HAP-1 (cell line): ENCODE measurements at regions not wholly inside any gene's neighbourhood (a gene's known extent, or its start where the extent isn't known, plus 50 kb on each side); places are given as distances from the start of the nearest gene placed in this dataset.

Experiments used
- DNase-seq, 2 experiments: peaks; one replicate each; pipeline ENCODE4 v3.0.0-alpha.2; 2016 to 2020; ENCODE audit warnings: low spot score in 2 of 2
- H3K27me3 ChIP-seq: fragments of 250-450 bp; sonication (Bioruptor Pico); 2 replicates; pipeline ENCODE4 v1.5.1; 2020; ENCODE audit warnings: low read depth, mild to moderate bottlenecking, moderate library complexity
- H3K36me3 ChIP-seq: fragments of 250-450 bp; sonication (Bioruptor Pico); replicated peaks from 2 replicates; pipeline ENCODE4 v1.5.1; 2020; ENCODE audit warnings: mild to moderate bottlenecking
- H3K4me1 ChIP-seq: fragments of 250-450 bp; sonication (Bioruptor Pico); 2 replicates; pipeline ENCODE4 v1.5.1; 2020; ENCODE audit warnings: mild to moderate bottlenecking
- H3K4me3 ChIP-seq: fragments of 250-450 bp; sonication (Bioruptor Pico); 2 replicates; pipeline ENCODE4 v1.5.1; 2020; ENCODE audit warnings: mild to moderate bottlenecking, moderate library complexity
- H3K9me3 ChIP-seq: fragments of 250-450 bp; sonication (Bioruptor Pico); 2 replicates; pipeline ENCODE4 v1.5.1; 2020; ENCODE audit warnings: mild to moderate bottlenecking, moderate library complexity
- in situ Hi-C: fragments of 300-500 bp; cut with MboI; formaldehyde crosslinking; loops from 3 replicates; pipeline ENCODE4 v1.14.3; 2020; ENCODE audit warnings: low sequenced_read_pairs, inconsistent platforms, mixed read lengths

DNA sequence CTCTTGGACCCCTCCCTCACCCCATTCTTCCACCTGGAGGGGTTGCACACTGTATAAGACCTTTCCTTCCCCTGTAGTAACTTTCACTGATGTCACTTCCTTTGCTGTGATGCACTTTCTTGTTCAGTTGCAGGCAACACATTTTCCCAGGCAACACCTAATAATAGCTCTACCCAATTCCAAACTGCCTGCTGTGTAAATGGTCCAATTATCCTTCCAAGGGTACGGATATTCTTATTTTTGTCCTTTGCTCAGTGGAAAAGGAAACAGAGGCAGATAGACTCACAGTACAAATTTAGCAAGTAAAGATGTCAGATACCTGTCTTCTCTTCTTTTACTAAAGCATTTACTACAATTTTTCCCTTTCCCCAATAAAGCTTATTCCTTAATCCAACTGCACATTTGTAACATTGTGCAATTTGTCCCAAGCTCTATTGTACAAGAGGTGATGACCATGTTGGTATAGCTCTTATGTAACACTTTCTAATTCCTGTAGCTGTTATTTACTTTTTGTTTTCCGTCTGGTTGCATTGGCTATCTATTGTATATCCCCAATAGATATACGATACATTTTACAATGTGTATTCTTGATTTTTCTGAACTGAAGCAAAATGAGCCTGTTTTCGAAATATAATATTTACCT is 69.1 kb upstream of the NPFFR2 start:
- in situ Hi-C loops, result no loop called here
- Histone ChIP-seq H3K9me3 (no peaks in the 10 kb centered on the region), H3K27me3 (no peaks in the 10 kb centered on the region), H3K4me3 (no peak overlapping the region), H3K4me1 (no peaks in the 10 kb centered on the region), H3K36me3 (no peaks in the 10 kb centered on the region)
- DNase-seq, result no peak

DNA sequence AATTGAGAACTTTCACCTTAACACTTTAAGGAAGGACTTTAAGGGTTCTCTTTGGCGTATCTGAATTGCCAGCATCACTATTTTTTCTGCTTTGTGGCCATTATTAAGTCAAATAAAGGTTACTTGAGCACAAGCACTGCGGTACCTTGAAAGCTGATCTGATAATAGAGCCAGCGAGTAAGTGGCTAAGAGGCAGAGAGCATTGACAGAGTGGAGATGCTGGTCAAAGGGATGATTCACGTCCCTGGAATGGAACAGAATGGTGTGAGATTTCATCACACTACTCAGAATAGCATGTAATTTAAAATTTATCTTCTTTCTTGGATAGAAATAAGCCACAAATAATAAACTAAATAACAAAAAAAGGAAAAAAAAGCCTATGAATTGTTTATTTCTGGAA is 57.1 kb upstream of the NPFFR2 start:
- Histone ChIP-seq H3K4me3 (no peak overlapping the region), H3K36me3 (no peaks in the 10 kb centered on the region), H3K9me3 (no peaks in the 10 kb centered on the region), H3K27me3 (no peaks in the 10 kb centered on the region), H3K4me1 (no peaks in the 10 kb centered on the region)
- in situ Hi-C loops, result no loop called here
- DNase-seq, result no peak

DNA sequence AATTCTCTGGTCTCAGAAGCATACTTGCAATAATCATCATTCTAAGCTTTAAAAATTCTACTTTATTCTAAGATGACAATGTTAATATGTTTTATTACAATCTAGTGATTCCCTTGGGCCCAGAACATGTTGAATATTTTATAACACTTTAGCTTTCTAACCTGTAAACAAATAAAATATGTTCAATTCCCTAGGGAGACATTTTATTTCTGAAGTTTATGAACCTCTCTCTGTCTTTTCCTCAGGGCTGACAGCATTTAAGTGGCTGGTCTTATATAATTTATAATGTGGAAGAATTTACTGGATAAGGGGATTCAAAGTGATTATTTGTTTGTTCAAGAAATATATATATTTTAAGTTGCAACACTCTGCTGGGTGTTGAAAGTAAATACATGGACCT is 55.3 kb upstream of the NPFFR2 start:
- in situ Hi-C loops, result no loop called here
- no peaks in the 10 kb centered on the region for H3K4me1 ChIP-seq
- H3K27me3 ChIP-seq, result no peaks in the 10 kb centered on the region
- no peaks in the 10 kb centered on the region for H3K36me3 ChIP-seq
- no peaks in the 10 kb centered on the region for H3K9me3 ChIP-seq
- H3K4me3 ChIP-seq, result no peak overlapping the region
- no peak for DNase-seq

DNA sequence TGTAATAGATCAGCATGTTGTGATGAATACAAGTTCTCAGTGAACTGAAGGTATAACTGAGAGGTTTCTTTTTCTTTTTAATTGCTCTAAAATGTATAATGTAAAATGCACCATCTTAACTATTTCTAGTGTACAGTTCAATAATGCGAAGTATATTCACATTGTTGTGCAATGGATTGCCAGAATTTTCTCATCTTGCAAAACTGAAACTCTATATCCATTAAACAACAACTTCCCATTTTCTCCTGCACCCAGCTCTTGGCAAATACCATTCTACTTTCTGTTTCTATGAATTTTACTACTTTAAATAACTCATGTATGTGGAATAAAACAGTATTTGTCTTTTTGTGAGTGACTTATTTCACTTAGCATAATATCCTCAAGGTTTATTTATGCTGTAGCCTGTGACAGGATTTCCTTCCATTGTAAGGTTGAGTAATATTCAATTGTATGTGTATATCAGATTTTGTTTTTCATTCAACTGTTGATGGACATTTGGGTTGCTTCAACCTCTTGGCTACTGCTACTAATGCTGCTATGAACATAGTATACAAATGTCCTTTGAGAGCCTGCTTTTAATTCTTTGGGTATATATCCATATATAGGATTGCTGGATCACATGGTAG is 53.5 kb upstream of the NPFFR2 start:
- no peak for DNase-seq
- Histone ChIP-seq H3K36me3 (no peaks in the 10 kb centered on the region), H3K4me1 (no peaks in the 10 kb centered on the region), H3K4me3 (no peak overlapping the region), H3K9me3 (no peaks in the 10 kb centered on the region), H3K27me3 (no peaks in the 10 kb centered on the region)
- in situ Hi-C loops, result no loop called here

DNA sequence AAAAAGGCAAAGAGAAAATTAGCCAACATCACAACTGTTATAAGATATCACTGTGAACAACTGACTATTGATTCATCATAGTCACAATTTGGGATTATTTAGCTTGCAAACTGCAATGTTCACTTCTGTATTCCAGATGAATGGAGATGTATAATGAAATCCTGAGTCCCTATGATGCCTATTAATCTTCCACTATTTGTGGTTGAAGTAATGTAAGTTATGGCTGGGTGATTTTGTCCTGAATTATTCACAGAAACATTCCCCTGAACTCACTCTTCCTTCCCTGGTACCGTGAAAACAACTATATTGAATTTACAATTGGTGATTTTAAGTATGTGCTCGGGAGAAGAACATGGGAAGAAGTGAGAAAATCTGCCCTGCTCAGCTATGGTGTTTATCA is 50.8 kb upstream of the NPFFR2 start:
- Histone ChIP-seq H3K9me3 (no peaks in the 10 kb centered on the region), H3K36me3 (no peaks in the 10 kb centered on the region), H3K4me1 (no peaks in the 10 kb centered on the region), H3K4me3 (no peak overlapping the region), H3K27me3 (no peaks in the 10 kb centered on the region)
- DNase-seq, result no peak
- in situ Hi-C loops, result no loop called here
